NB4 (cell line): ENCODE measurements at regions not wholly inside any gene's neighbourhood (a gene's known extent, or its start where the extent isn't known, plus 50 kb on each side); places are given as distances from the start of the nearest gene placed in this dataset.

ENCODE experiments used
- DNase-seq: peaks from one replicate; pipeline ENCODE4 v3.0.0; 2010; ENCODE audit warnings: low read depth
- H3K4me3 ChIP-seq: one replicate; pipeline ENCODE4 v1.5.1; 2011; ENCODE audit warnings: mild to moderate bottlenecking, low read depth, low read length, moderate library complexity
- CTCF ChIP-seq: IDR thresholded peaks from one replicate; pipeline ENCODE4 v1.5.1; 2012; ENCODE audit warnings: low read depth, low read length
- MAX ChIP-seq: IDR thresholded peaks from 2 replicates; pipeline ENCODE4 v1.6.1; 2011; ENCODE audit warnings: low read depth, low read length
- MYC ChIP-seq: IDR thresholded peaks from 2 replicates; pipeline ENCODE4 v1.6.1; 2011; ENCODE audit warnings: low read depth, low read length
- POLR2A ChIP-seq: IDR thresholded peaks from 2 replicates; pipeline ENCODE4 v1.6.1; 2011; ENCODE audit warnings: mild to moderate bottlenecking; ENCODE audit not compliant: insufficient read length; ENCODE audit errors: extremely low read depth

GRCh38 chr3:69445498-69445897, 59.6 kb upstream of the FRMD4B start:
- no peak overlapping the region for H3K4me3 ChIP-seq
- TF ChIP-seq MAX, result no peak
- no peak for TF ChIP-seq CTCF
- no peak for TF ChIP-seq POLR2A
- no peak for TF ChIP-seq MYC
- DNase-seq, result no peak

- TF ChIP-seq CTCF, result no peak
- H3K4me3 ChIP-seq, result no peak overlapping the region
- no peak for DNase-seq
Observed at GRCh38 chr3:69445024-69445423, 59.1 kb upstream of the FRMD4B start.

GRCh38 chr3:69443457-69443920, 57.6 kb upstream of the FRMD4B start:
- no peak for DNase-seq
- H3K4me3 ChIP-seq, result no peak overlapping the region
- TF ChIP-seq MYC (no peak), CTCF (no peak), POLR2A (no peak), MAX (no peak)

- TF ChIP-seq MAX (no peak), MYC (no peak), POLR2A (no peak), CTCF (no peak)
Observed at GRCh38 chr3:69442771-69443311, 57.0 kb upstream of the FRMD4B start.

GRCh38 chr3:69441732-69442131, 55.8 kb upstream of the FRMD4B start:
- H3K4me3 ChIP-seq, result no peak overlapping the region
- no peak for DNase-seq
- no peak for TF ChIP-seq MAX
- no peak for TF ChIP-seq CTCF
- TF ChIP-seq MYC, result no peak
- no peak for TF ChIP-seq POLR2A

More at GRCh38 chr3:69442771-69443311, 57.0 kb upstream of the FRMD4B start:
- no peak overlapping the region for H3K4me3 ChIP-seq
- DNase-seq, result no peak

- H3K4me3 ChIP-seq, result no peak overlapping the region
- TF ChIP-seq MYC (no peak), MAX (no peak), POLR2A (no peak), CTCF (no peak)
- no peak for DNase-seq
Observed at GRCh38 chr3:69441040-69441439, 55.2 kb upstream of the FRMD4B start.
